ENCODE measurements at regions not wholly inside any gene's neighbourhood (a gene's known extent, or its start where the extent isn't known, plus 50 kb on each side); places are given as distances from the start of the nearest gene placed in this dataset.
"Not testable (repeated sequence)": the region's sequence is repeated elsewhere in the genome, so short reads cannot be mapped to it uniquely, and the experiment has no call there.

DNA sequence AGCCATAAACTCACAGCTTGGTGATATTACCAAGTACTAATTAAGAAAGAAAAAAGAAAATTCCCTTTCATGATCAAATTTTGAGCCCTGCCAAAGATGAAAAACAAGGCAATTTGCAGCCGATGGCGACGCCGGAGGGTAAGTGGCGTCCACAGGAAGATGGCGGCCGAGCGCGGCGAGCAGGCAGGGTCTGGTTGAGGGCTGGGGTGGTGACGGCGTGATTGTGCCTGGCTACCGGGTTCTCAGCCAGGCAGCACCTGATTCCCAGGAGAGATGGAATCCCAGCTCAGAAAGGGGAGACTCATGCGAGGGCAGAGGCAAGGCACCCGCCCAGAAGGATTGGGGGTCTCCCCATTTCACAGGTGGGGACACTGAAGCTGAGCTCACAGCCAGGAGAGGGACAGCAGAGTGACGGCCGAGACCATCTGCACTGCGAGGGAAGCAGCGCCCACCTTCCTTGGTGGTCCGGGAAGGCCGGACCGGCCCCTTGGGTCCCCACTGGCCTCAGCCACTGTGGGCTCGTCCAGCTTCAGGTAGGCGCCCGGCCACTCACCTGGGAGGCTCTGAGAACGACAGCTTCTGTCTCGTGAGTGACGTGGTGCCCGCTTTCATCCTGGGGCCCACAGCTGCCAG lies 145.8 kb downstream of the IGLL1 start:
- not testable (repeated sequence) for H3K27me3 ChIP-seq (ENCODE audit: insufficient read depth, low read length, poor library complexity); H3K79me2 ChIP-seq (ENCODE audit: insufficient read depth, low read length); H4K20me1 ChIP-seq (ENCODE audit: insufficient read depth, low read length); H3K4me3 ChIP-seq (ENCODE audit: low read depth in 1 of 2, low read length in 2 of 2); H3K36me3 ChIP-seq (ENCODE audit: insufficient read depth, low read length); ATAC-seq (ENCODE audit: insufficient read depth, low read depth); DNase-seq; H2AFZ ChIP-seq (ENCODE audit: low read depth, low read length); H3K9me3 ChIP-seq (ENCODE audit: insufficient read depth, low read length, severe bottlenecking)
- Histone ChIP-seq H3K4me1 (ENCODE audit: insufficient read depth, low read length) (peaks cover 25% of the 10 kb centered on the region), H3K4me2 (ENCODE audit: insufficient read depth, low read length) (peak overlapping the region; percentile 68; the same call in 1 of the 2 replicates), H3K27ac (ENCODE audit: low read length) (peak overlapping the region; percentile 83), H3K9ac (ENCODE audit: low read depth, low read length) (peak overlapping the region; percentile 72)

GRCh38 chr22:23433127-23434005 lies 146.7 kb downstream of the IGLL1 start:
- not testable (repeated sequence) for H3K9me3 ChIP-seq (ENCODE audit: insufficient read depth, low read length, severe bottlenecking); H3K27me3 ChIP-seq (ENCODE audit: insufficient read depth, low read length, poor library complexity); H3K79me2 ChIP-seq (ENCODE audit: insufficient read depth, low read length); H4K20me1 ChIP-seq (ENCODE audit: insufficient read depth, low read length); H3K36me3 ChIP-seq (ENCODE audit: insufficient read depth, low read length)
- H3K9ac ChIP-seq (ENCODE audit: low read depth, low read length), result peak overlapping the region; percentile 72
- TF ChIP-seq, protein P1, sequence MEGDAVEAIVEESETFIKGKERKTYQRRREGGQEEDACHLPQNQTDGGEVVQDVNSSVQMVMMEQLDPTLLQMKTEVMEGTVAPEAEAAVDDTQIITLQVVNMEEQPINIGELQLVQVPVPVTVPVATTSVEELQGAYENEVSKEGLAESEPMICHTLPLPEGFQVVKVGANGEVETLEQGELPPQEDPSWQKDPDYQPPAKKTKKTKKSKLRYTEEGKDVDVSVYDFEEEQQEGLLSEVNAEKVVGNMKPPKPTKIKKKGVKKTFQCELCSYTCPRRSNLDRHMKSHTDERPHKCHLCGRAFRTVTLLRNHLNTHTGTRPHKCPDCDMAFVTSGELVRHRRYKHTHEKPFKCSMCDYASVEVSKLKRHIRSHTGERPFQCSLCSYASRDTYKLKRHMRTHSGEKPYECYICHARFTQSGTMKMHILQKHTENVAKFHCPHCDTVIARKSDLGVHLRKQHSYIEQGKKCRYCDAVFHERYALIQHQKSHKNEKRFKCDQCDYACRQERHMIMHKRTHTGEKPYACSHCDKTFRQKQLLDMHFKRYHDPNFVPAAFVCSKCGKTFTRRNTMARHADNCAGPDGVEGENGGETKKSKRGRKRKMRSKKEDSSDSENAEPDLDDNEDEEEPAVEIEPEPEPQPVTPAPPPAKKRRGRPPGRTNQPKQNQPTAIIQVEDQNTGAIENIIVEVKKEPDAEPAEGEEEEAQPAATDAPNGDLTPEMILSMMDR (IDR thresholded peaks at IDR 0.05; ENCODE audit: borderline replicate concordance, extremely low read depth, low read length, poor library complexity, severe bottlenecking), result peak; percentile 66
- H2AFZ ChIP-seq (ENCODE audit: low read depth, low read length), result peak overlapping the region; percentile 69
- peak overlapping the region; percentile 83 for H3K27ac ChIP-seq (ENCODE audit: low read length)
- H3K4me2 ChIP-seq (ENCODE audit: insufficient read depth, low read length), result peak overlapping the region; percentile 68
- peak overlapping the region in 1 of 2 experiments; percentile 55; a peak in 2 of 4 replicates for H3K4me3 ChIP-seq (ENCODE audit: low read depth in 1 of 2, low read length in 2 of 2)
- DNase-seq (peak; percentile 88), ATAC-seq (ENCODE audit: insufficient read depth, low read depth) (peak; percentile 97)
- H3K4me1 ChIP-seq (ENCODE audit: insufficient read depth, low read length), result peaks cover 25% of the 10 kb centered on the region

DNA sequence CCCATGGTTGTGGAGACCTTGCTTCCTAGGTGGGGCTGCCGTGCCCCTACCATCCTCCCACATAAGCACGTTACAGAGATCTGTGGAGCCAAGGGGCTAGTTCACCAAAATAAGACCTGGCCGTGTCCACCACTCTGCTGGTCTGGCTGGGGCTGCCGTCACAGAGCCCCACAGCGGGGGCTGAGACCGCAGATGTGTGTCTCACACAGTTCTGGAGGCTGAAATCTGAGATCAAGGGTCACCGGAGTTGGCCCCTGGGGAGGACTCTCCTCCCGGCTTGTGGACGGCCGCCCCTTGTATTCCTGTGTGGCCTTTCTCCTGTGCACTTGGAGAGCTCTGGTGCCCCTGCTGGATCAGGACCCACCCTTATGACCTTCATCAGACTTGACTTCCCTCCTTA lies 147.4 kb downstream of the IGLL1 start:
- Histone ChIP-seq H3K4me3 (ENCODE audit: low read depth in 1 of 2, low read length in 2 of 2) (peak overlapping the region in 1 of 2 experiments; percentile 55; a peak in 1 of 4 replicates), H3K27ac (ENCODE audit: low read length) (peak overlapping the region; percentile 68), H2AFZ (ENCODE audit: low read depth, low read length) (peak overlapping the region; percentile 69), H3K4me1 (ENCODE audit: insufficient read depth, low read length) (peaks cover 23% of the 10 kb centered on the region), H3K4me2 (ENCODE audit: insufficient read depth, low read length) (peak overlapping the region; percentile 68), H3K9ac (ENCODE audit: low read depth, low read length) (peak overlapping the region; percentile 72)
- not testable (repeated sequence) for H3K27me3 ChIP-seq (ENCODE audit: insufficient read depth, low read length, poor library complexity); DNase-seq; H3K79me2 ChIP-seq (ENCODE audit: insufficient read depth, low read length); H3K36me3 ChIP-seq (ENCODE audit: insufficient read depth, low read length); H3K9me3 ChIP-seq (ENCODE audit: insufficient read depth, low read length, severe bottlenecking); ATAC-seq (ENCODE audit: insufficient read depth, low read depth); H4K20me1 ChIP-seq (ENCODE audit: insufficient read depth, low read length)

DNA sequence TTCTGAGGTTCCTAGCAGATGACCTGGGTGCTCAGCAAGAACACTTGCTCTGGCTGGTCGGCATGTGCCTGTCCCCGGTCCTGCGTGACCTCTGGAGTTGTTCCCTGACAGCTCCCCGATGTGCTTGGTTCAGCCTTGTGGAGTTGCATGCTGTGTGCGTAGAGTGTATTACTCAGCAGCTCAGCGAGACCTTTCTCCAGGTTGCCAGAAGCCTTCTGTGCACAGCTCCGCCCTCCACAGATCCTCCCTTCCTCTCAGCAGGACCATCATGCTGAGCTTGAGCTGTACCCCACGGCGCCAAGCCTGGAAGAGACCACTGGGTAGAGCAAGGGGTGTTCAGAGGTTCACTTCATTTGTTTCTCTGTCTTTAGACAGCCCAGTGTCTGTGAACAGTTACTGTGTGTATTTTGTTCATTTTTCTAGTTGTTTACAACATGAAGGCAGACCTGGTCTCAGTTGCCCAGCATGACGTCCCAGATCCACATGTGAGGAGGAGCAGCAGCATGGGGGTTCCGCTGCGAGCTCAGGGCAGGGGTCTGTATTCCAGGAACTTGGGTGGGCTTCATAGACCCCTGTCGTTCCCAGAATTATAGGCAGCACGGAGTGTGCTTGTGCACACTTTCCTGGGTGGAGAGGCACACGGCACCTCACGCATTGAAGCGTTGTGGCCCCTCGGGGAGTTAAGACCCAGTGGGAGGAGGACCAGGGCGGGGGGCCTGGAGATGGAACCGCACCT lies 148.6 kb downstream of the IGLL1 start:
- Histone ChIP-seq H3K27ac (ENCODE audit: low read length) (no peak overlapping the region), H3K4me2 (ENCODE audit: insufficient read depth, low read length) (no peak overlapping the region), H3K36me3 (ENCODE audit: insufficient read depth, low read length) (no peaks in the 10 kb centered on the region), H3K9ac (ENCODE audit: low read depth, low read length) (no peak overlapping the region), H3K9me3 (ENCODE audit: insufficient read depth, low read length, severe bottlenecking) (peaks cover 6% of the 10 kb centered on the region), H3K4me3 (ENCODE audit: low read depth in 1 of 2, low read length in 2 of 2) (no peak overlapping the region), H3K79me2 (ENCODE audit: insufficient read depth, low read length) (no peaks in the 10 kb centered on the region), H3K27me3 (ENCODE audit: insufficient read depth, low read length, poor library complexity) (no peaks in the 10 kb centered on the region), H2AFZ (ENCODE audit: low read depth, low read length) (no peak overlapping the region), H4K20me1 (ENCODE audit: insufficient read depth, low read length) (no peaks in the 10 kb centered on the region), H3K4me1 (ENCODE audit: insufficient read depth, low read length) (peaks cover 23% of the 10 kb centered on the region)
- DNase-seq (no peak), ATAC-seq (ENCODE audit: insufficient read depth, low read depth) (no peak)
- no peak for TF ChIP-seq EZH2 (IDR thresholded peaks at IDR 0.05; ENCODE audit: borderline replicate concordance, low read depth, low read length, severe bottlenecking)
- TF ChIP-seq, protein P1 (IDR thresholded peaks at IDR 0.05; ENCODE audit: borderline replicate concordance, extremely low read depth, low read length, poor library complexity, severe bottlenecking), result no peak

DNA sequence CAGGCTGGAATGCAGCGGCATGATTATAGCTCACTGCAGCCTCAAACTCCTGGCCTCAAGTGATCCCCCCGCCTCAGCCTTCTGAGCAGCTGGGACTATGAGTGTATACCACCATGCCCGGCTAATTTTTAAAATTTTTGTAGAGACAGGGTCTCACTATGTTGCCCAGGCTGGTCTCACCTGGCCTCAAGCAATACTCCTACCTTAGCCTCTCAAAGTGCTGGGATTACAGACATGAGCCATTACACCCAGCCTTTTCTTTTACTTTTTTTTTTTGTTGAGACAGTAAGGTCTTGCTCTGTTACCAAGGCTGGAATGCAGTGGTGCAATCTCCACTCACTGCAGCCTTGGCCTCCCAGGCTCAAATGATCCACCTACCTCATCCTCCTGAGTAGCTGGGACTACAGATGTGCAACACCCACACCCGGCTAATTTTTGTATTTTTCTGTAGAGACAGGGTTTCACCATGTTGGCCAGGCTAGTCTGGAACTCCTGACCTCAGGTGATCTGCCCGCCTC lies 155.5 kb downstream of the IGLL1 start:
- ATAC-seq (ENCODE audit: insufficient read depth, low read depth); H3K27ac ChIP-seq (ENCODE audit: low read length); H3K4me1 ChIP-seq (ENCODE audit: insufficient read depth, low read length); DNase-seq; H4K20me1 ChIP-seq (ENCODE audit: insufficient read depth, low read length); H3K36me3 ChIP-seq (ENCODE audit: insufficient read depth, low read length); H3K79me2 ChIP-seq (ENCODE audit: insufficient read depth, low read length); H3K9ac ChIP-seq (ENCODE audit: low read depth, low read length); H2AFZ ChIP-seq (ENCODE audit: low read depth, low read length); H3K4me3 ChIP-seq (ENCODE audit: low read depth in 1 of 2, low read length in 2 of 2); H3K9me3 ChIP-seq (ENCODE audit: insufficient read depth, low read length, severe bottlenecking); H3K4me2 ChIP-seq (ENCODE audit: insufficient read depth, low read length); H3K27me3 ChIP-seq (ENCODE audit: insufficient read depth, low read length, poor library complexity): not testable (repeated sequence)

All from DND-41 (cell line).